Embryonic facial prominence (tissue), 1 donor: ENCODE measurements at regions not wholly inside any gene's neighbourhood (a gene's known extent, or its start where the extent isn't known, plus 50 kb on each side); places are given as distances from the start of the nearest gene placed in this dataset.
"Not testable (repeated sequence)": the region's sequence is repeated elsewhere in the genome, so short reads cannot be mapped to it uniquely, and the experiment has no call there.

ENCODE experiments used
- DNase-seq: peaks from one replicate; pipeline ENCODE4 v3.0.0-alpha.2; 2016; ENCODE audit errors: extremely low spot score

- DNase-seq = not testable (repeated sequence)
These were observed 296.6 kb upstream of the NBPF12 start for GRCh38 chr1:146641534-146641933.

GRCh38 chr1:146640671-146641070 lies 297.5 kb upstream of the NBPF12 start:
- not testable (repeated sequence) for DNase-seq

- DNase-seq = not testable (repeated sequence)
These were observed 307.8 kb upstream of the NBPF12 start for GRCh38 chr1:146630302-146630701.

- DNase-seq = not testable (repeated sequence)
These were observed 319.5 kb upstream of the NBPF12 start for GRCh38 chr1:146618582-146618981.

GRCh38 chr1:146604681-146605080 lies 333.4 kb upstream of the NBPF12 start:
- DNase-seq = not testable (repeated sequence)

GRCh38 chr1:146600720-146601307 lies 337.3 kb upstream of the NBPF12 start:
- DNase-seq = not testable (repeated sequence)

GRCh38 chr1:146599906-146600305 lies 338.2 kb upstream of the NBPF12 start:
- not testable (repeated sequence) for DNase-seq

- DNase-seq = not testable (repeated sequence)
These were observed 352.4 kb upstream of the NOTCH2NLA start for GRCh38 chr1:146581229-146581628.

GRCh38 chr1:146567541-146567940 lies 338.7 kb upstream of the NOTCH2NLA start:
- not testable (repeated sequence) for DNase-seq

- DNase-seq = not testable (repeated sequence)
These were observed 329.2 kb upstream of the NOTCH2NLA start for GRCh38 chr1:146558032-146558431.

- not testable (repeated sequence) for DNase-seq
These were observed 327.6 kb upstream of the NOTCH2NLA start for GRCh38 chr1:146556405-146556804.

- not testable (repeated sequence) for DNase-seq
These were observed 323.6 kb upstream of the NOTCH2NLA start for GRCh38 chr1:146552414-146552813.

- not testable (repeated sequence) for DNase-seq
These were observed 319.9 kb upstream of the NOTCH2NLA start for GRCh38 chr1:146548684-146549083.

- DNase-seq = not testable (repeated sequence)
These were observed 317.4 kb upstream of the NOTCH2NLA start for GRCh38 chr1:146546189-146546588.

GRCh38 chr1:146537775-146538373 lies 309.1 kb upstream of the NOTCH2NLA start:
- not testable (repeated sequence) for DNase-seq

GRCh38 chr1:146536028-146536427 lies 307.2 kb upstream of the NOTCH2NLA start:
- not testable (repeated sequence) for DNase-seq

- DNase-seq = not testable (repeated sequence)
These were observed 306.8 kb upstream of the NOTCH2NLA start for GRCh38 chr1:146535575-146535974.

GRCh38 chr1:146530958-146531357 lies 302.1 kb upstream of the NOTCH2NLA start:
- not testable (repeated sequence) for DNase-seq

- DNase-seq = not testable (repeated sequence)
These were observed 294.0 kb upstream of the NOTCH2NLA start for GRCh38 chr1:146522812-146523211.

- DNase-seq = not testable (repeated sequence)
These were observed 293.5 kb upstream of the NOTCH2NLA start for GRCh38 chr1:146522345-146522744.

- not testable (repeated sequence) for DNase-seq
These were observed 293.0 kb upstream of the NOTCH2NLA start for GRCh38 chr1:146521804-146522203.

GRCh38 chr1:146513754-146514153 lies 284.9 kb upstream of the NOTCH2NLA start:
- DNase-seq = not testable (repeated sequence)

- DNase-seq = not testable (repeated sequence)
These were observed 282.4 kb upstream of the NOTCH2NLA start for GRCh38 chr1:146511047-146511777.
